Fibroblast of mammary gland (primary cell): ENCODE measurements at regions not wholly inside any gene's neighbourhood (a gene's known extent, or its start where the extent isn't known, plus 50 kb on each side); places are given as distances from the start of the nearest gene placed in this dataset.

ENCODE experiments used
- DNase-seq: peaks from one replicate; pipeline ENCODE4 v3.0.0-alpha.2; 2010; ENCODE audit warnings: low read depth
- H3K4me3 ChIP-seq: 2 replicates; pipeline ENCODE4 v1.5.1; 2011; ENCODE audit warnings: low read depth, mild to moderate bottlenecking, low read length, moderate library complexity; ENCODE audit not compliant: control insufficient read depth
- TF ChIP-seq, protein P1 (sequence below): conservative IDR thresholded peaks from 2 replicates; pipeline ENCODE4 v1.5.1; 2011; ENCODE audit warnings: low read depth, low read length, inconsistent platforms; ENCODE audit not compliant: control insufficient read depth, insufficient read depth

DNA sequence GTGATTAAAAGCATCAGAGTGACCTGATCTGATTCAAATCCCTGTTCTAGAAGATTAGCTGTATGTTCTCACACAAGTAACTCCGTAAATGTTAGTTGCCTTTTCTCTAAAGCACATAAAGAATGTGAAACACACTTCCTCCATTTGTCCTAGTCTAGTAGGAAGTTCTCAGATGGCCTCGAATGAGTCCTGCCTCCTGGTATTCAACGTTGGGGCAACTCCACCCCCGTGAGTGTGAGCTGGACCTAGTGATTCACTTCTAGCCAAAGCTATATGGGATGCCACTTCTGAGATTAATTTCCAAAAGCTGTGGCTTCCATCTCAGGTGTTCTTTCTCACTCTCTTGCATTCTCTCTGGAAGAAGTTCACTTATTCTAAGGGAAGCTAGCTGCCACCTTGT, 267.6 kb downstream of the GPATCH2 start:
- peak; percentile 8 for DNase-seq
- no peak overlapping the region for H3K4me3 ChIP-seq
- TF ChIP-seq, protein P1, sequence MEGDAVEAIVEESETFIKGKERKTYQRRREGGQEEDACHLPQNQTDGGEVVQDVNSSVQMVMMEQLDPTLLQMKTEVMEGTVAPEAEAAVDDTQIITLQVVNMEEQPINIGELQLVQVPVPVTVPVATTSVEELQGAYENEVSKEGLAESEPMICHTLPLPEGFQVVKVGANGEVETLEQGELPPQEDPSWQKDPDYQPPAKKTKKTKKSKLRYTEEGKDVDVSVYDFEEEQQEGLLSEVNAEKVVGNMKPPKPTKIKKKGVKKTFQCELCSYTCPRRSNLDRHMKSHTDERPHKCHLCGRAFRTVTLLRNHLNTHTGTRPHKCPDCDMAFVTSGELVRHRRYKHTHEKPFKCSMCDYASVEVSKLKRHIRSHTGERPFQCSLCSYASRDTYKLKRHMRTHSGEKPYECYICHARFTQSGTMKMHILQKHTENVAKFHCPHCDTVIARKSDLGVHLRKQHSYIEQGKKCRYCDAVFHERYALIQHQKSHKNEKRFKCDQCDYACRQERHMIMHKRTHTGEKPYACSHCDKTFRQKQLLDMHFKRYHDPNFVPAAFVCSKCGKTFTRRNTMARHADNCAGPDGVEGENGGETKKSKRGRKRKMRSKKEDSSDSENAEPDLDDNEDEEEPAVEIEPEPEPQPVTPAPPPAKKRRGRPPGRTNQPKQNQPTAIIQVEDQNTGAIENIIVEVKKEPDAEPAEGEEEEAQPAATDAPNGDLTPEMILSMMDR = no peak

- TF ChIP-seq, protein P1 = no peak
- H3K4me3 ChIP-seq = no peak overlapping the region
- no peak for DNase-seq
These were observed 270.4 kb downstream of the GPATCH2 start for GRCh38 chr1:217360510-217360909.

DNA sequence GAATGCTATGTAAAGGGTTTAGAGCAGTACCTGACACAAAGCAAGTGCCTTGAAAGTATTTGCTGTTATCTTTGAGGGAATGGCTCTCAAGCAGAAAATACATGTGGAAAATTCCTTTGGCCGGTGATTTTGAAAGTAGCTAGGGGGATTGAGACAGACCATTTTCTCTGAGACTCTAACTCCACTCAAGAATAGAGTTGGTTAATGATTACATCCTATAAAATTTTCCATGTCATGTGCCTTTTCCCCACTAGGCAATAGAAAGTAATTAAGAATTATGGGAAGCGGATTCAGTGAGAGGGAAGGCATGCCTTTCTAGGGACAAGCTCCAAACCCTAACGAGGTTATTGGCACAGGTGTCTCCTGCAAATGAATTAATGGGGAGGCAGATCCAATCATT, 276.0 kb downstream of the GPATCH2 start:
- TF ChIP-seq, protein P1 = no peak
- DNase-seq = no peak
- no peak overlapping the region for H3K4me3 ChIP-seq

- H3K4me3 ChIP-seq = no peak overlapping the region
- DNase-seq = no peak
- TF ChIP-seq, protein P1 = no peak
These were observed 281.8 kb downstream of the GPATCH2 start for GRCh38 chr1:217348960-217349664.

DNA sequence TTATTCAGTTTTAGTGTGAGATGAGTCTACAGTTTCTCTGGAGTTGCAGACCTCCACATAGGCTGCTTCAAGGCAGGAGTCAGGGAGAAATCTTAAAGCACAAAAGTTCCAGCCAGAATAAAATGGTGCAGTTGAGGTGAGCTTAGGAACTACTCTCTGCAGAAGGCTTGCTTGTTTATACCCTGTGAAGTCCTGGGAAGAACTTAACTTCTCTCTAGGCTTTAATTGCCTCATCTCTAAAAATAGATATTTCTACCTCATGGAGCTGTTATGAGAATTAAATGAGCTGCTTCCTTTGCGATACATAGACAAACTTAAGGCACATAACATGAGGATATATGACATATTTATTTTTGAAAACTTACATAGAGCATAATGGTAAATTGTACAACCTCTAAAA, 286.2 kb downstream of the GPATCH2 start:
- H3K4me3 ChIP-seq = no peak overlapping the region
- TF ChIP-seq, protein P1 = no peak
- DNase-seq = no peak

- TF ChIP-seq, protein P1 = no peak
- no peak overlapping the region for H3K4me3 ChIP-seq
- no peak for DNase-seq
These were observed 287.0 kb downstream of the GPATCH2 start for GRCh38 chr1:217343907-217344306.
